A549 (cell line): ENCODE measurements at regions not wholly inside any gene's neighbourhood (a gene's known extent, or its start where the extent isn't known, plus 50 kb on each side); places are given as distances from the start of the nearest gene placed in this dataset.

ENCODE experiments used
- ATAC-seq, 2 experiments: fragments of 200-7000 bp in 1 of 2; fragments of >200 bp in 1 of 2; cut with Nextera tagmentation in 1 of 2; cut with Tn5 transposase in 1 of 2; 3 replicates each; pipeline versions ENCODE4 v1.8.0 to v1.9.1; 2018 to 2020; ENCODE audit warnings: mild to moderate bottlenecking in 1 of 2, moderate library complexity in 1 of 2
- CTCF ChIA-PET: fragments of 300-600 bp; sonication (Branson Sonifier 250); formaldehyde crosslinking; extraction: SDS; loops from one replicate; lab custom pipeline; 2021; ENCODE audit warnings: antibody characterized with exemption, inconsistent platforms; lab: Yijun Ruan, JAX
- POLR2A ChIA-PET: fragments of 350-600 bp; formaldehyde crosslinking; extraction: SDS; loops from one replicate; lab custom pipeline; 2021; ENCODE audit warnings: antibody characterized with exemption, inconsistent platforms; lab: Yijun Ruan, JAX
- DNase-seq, 2 experiments: peaks; one replicate each; pipeline versions ENCODE4 v3.0.0 to v3.0.0-alpha.2; 2011 to 2016; ENCODE audit warnings: low read depth in 1 of 2, low spot score in 1 of 2
- FAIRE-seq: peaks from 2 replicates; lab custom pipeline; 2011; peaks lifted over from hg19 to GRCh38; lab: Jason Lieb, UNC
- H3K27ac ChIP-seq, 2 experiments: fragments of >200 bp; sonication (Bioruptor Twin); formaldehyde crosslinking; 3 replicates each; pipeline ENCODE4 v1.5.1; 2016 to 2017
- H3K4me1 ChIP-seq: fragments of >200 bp; sonication (Bioruptor Twin); formaldehyde crosslinking; 3 replicates; pipeline ENCODE4 v1.6.1; 2016
- H3K4me2 ChIP-seq: fragments of >200 bp; sonication (Bioruptor Twin); formaldehyde crosslinking; 3 replicates; pipeline ENCODE4 v1.6.1; 2016
- H3K4me3 ChIP-seq: fragments of >200 bp; sonication (Bioruptor Twin); formaldehyde crosslinking; 3 replicates; pipeline ENCODE4 v1.5.1; 2016
- H3K9me3 ChIP-seq: fragments of >200 bp; sonication (Bioruptor Twin); formaldehyde crosslinking; 3 replicates; pipeline ENCODE4 v1.6.1; 2016
- CBX8 ChIP-seq: fragments of 200-600 bp; sonication (generic); IDR thresholded peaks from 2 replicates; pipeline ENCODE4 v1.6.1; 2016
- CEBPB ChIP-seq, 2 experiments: fragments of >200 bp in 1 of 2; sonication (Bioruptor Twin) in 1 of 2; formaldehyde crosslinking in 1 of 2; IDR thresholded peaks; 2 replicates each; pipeline ENCODE4 v1.6.1; 2012 to 2016
- EHMT2 ChIP-seq: fragments of 200-600 bp; sonication (generic); IDR thresholded peaks from 2 replicates; pipeline ENCODE4 v1.6.1; 2016; ENCODE audit warnings: antibody characterized with exemption, low read depth, mild to moderate bottlenecking, moderate library complexity
- EP300 ChIP-seq, 2 experiments: fragments of >200 bp; sonication (Bioruptor Twin); formaldehyde crosslinking; IDR thresholded peaks; 2 replicates in 1 of 2; 3 replicates in 1 of 2; pipeline ENCODE4 v1.6.1; 2016 to 2017
- FOSB ChIP-seq: fragments of 250-450 bp; sonication (Bioruptor Pico); IDR thresholded peaks from 2 replicates; pipeline ENCODE4 v1.5.0; 2020; ENCODE audit warnings: mild to moderate bottlenecking, moderate library complexity
- FOXS1 ChIP-seq: fragments of 250-450 bp; sonication (Bioruptor Pico); IDR thresholded peaks from 2 replicates; pipeline ENCODE4 v1.5.0; 2020; ENCODE audit warnings: mild to moderate bottlenecking, moderate library complexity
- GATA3 ChIP-seq: IDR thresholded peaks from 2 replicates; pipeline ENCODE4 v1.6.1; 2012; ENCODE audit warnings: borderline replicate concordance
- HDAC2 ChIP-seq: fragments of 200-600 bp; sonication (generic); IDR thresholded peaks from 2 replicates; pipeline ENCODE4 v1.6.1; 2016
- HEYL ChIP-seq: fragments of 250-450 bp; sonication (Bioruptor Pico); IDR thresholded peaks from 2 replicates; pipeline ENCODE4 v1.8.0; 2021; ENCODE audit warnings: mild to moderate bottlenecking, moderate library complexity
- HOXA7 ChIP-seq: fragments of 250-450 bp; sonication (Bioruptor Pico); IDR thresholded peaks from 2 replicates; pipeline ENCODE4 v1.5.0; 2020; ENCODE audit warnings: mild to moderate bottlenecking, moderate library complexity
- HOXB5 ChIP-seq: fragments of 250-450 bp; sonication (Bioruptor Pico); IDR thresholded peaks from 2 replicates; pipeline ENCODE4 v1.5.0; 2020; ENCODE audit warnings: mild to moderate bottlenecking, moderate library complexity
- MAZ ChIP-seq: fragments of 150-350 bp; IDR thresholded peaks from 2 replicates; pipeline ENCODE4 v1.6.1; 2014; ENCODE audit warnings: antibody characterized with exemption, low read depth, low read length, borderline replicate concordance
- MYC ChIP-seq: IDR thresholded peaks from 2 replicates; pipeline ENCODE4 v1.6.1; 2012; ENCODE audit warnings: mild to moderate bottlenecking, inconsistent platforms, low read length, improper control_type of control experiment, borderline replicate concordance
- NPAS2 ChIP-seq: fragments of 250-450 bp; sonication (Bioruptor Pico); IDR thresholded peaks from 2 replicates; pipeline ENCODE4 v1.8.0; 2022; ENCODE audit warnings: mild to moderate bottlenecking, moderate library complexity, borderline replicate concordance
- POLR2AphosphoS2 ChIP-seq: conservative IDR thresholded peaks from 2 replicates; pipeline ENCODE4 v1.6.1; 2012; ENCODE audit warnings: low read length, improper control_type of control experiment, inconsistent platforms
- RFX5 ChIP-seq: fragments of 450-650 bp; IDR thresholded peaks from 2 replicates; pipeline ENCODE4 v1.7.1; 2014; ENCODE audit warnings: antibody characterized with exemption, mild to moderate bottlenecking, moderate library complexity
- ZNF302 ChIP-seq: fragments of 250-450 bp; sonication (Bioruptor Pico); IDR thresholded peaks from 2 replicates; pipeline ENCODE4 v1.9.0; 2021; ENCODE audit warnings: inconsistent platforms, mild to moderate bottlenecking, moderate library complexity
- ZSCAN20 ChIP-seq: fragments of 250-450 bp; sonication (Bioruptor Pico); IDR thresholded peaks from 2 replicates; pipeline ENCODE4 v1.8.0; 2022; ENCODE audit warnings: mild to moderate bottlenecking, moderate library complexity
- WGBS: methylation state at CpG from one replicate; pipeline ENCODE4 v1.1.6; 2017; ENCODE audit errors: missing lambda C conversion rate; 5-methylcytosine and 5-hydroxymethylcytosine counted together
- TF ChIP-seq, protein P1 (sequence below): fragments of 250-450 bp; sonication (Bioruptor Pico); IDR thresholded peaks from 2 replicates; pipeline ENCODE4 v1.5.0; 2021; ENCODE audit warnings: mild to moderate bottlenecking, moderate library complexity, borderline replicate concordance
- TF ChIP-seq, protein P2 (sequence below): IDR thresholded peaks from 2 replicates; pipeline ENCODE4 v1.6.1; 2012; ENCODE audit warnings: low read depth, borderline replicate concordance
- TF ChIP-seq, protein P3 (sequence below): fragments of 150-350 bp; IDR thresholded peaks from 2 replicates; pipeline ENCODE4 v1.6.1; 2014; ENCODE audit warnings: low read depth, mild to moderate bottlenecking, low read length
- TF ChIP-seq, protein P4 (sequence below): fragments of >200 bp; sonication (Bioruptor Twin); formaldehyde crosslinking; IDR thresholded peaks from 3 replicates; pipeline ENCODE4 v1.6.1; 2016
- TF ChIP-seq, protein P5 (sequence below): IDR thresholded peaks from 2 replicates; pipeline ENCODE4 v1.6.1; 2012
- TF ChIP-seq, protein P6 (sequence below): fragments of 450-650 bp; IDR thresholded peaks from 2 replicates; pipeline ENCODE4 v1.6.1; 2014; ENCODE audit warnings: antibody characterized with exemption

DNA sequence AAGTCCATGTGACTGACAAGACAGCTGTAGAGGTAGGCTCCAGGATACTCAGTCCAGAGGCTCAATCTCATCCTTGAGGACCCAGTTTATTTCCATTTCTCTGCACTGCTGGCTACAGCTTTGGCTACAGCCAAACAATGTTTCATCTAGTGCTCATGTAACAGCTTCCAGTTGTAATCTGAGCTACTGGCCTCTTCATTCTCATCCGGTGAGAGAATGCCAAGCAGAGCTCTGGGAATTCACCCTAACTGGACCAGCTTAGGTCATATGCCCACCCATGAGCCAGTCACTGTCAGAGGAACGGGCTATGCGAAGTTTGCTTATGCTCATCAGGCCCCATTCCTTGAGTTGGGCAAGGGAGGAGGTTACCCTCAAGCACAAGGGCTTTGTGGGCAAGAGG, 192.9 kb downstream of the EVX1 start:
- no peak for DNase-seq
- no peak for ATAC-seq
- TF ChIP-seq NPAS2 (CRISPR knock-in tag) = no peak
- TF ChIP-seq, protein P1, sequence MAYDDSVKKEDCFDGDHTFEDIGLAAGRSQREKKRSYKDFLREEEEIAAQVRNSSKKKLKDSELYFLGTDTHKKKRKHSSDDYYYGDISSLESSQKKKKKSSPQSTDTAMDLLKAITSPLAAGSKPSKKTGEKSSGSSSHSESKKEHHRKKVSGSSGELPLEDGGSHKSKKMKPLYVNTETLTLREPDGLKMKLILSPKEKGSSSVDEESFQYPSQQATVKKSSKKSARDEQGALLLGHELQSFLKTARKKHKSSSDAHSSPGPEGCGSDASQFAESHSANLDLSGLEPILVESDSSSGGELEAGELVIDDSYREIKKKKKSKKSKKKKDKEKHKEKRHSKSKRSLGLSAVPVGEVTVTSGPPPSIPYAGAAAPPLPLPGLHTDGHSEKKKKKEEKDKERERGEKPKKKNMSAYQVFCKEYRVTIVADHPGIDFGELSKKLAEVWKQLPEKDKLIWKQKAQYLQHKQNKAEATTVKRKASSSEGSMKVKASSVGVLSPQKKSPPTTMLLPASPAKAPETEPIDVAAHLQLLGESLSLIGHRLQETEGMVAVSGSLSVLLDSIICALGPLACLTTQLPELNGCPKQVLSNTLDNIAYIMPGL (CRISPR knock-in tag) = no peak
- no peak for TF ChIP-seq HOXB5 (CRISPR knock-in tag)
- TF ChIP-seq ZSCAN20 = no peak
- TF ChIP-seq, protein P2, sequence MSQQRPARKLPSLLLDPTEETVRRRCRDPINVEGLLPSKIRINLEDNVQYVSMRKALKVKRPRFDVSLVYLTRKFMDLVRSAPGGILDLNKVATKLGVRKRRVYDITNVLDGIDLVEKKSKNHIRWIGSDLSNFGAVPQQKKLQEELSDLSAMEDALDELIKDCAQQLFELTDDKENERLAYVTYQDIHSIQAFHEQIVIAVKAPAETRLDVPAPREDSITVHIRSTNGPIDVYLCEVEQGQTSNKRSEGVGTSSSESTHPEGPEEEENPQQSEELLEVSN = no peak
- TF ChIP-seq EP300 (IDR thresholded peaks at IDR 0.05) = no peak
- TF ChIP-seq HDAC2 = no peak
- Histone ChIP-seq H3K9me3 (no peaks in the 10 kb centered on the region), H3K4me3 (no peak overlapping the region), H3K4me1 (no peaks in the 10 kb centered on the region), H3K4me2 (no peak overlapping the region), H3K27ac (no peak overlapping the region)
- WGBS = 64% methylated on average over 3 of the region's 3 CpGs
- FAIRE-seq = no peak
- ChIA-PET CTCF (interaction anchor here (0.7 kb wide), 1 partner anchor 170 kb away, joined by 4 read pairs; no protein-coding TSS in a partner anchor), POLR2A (no interaction called here)

DNA sequence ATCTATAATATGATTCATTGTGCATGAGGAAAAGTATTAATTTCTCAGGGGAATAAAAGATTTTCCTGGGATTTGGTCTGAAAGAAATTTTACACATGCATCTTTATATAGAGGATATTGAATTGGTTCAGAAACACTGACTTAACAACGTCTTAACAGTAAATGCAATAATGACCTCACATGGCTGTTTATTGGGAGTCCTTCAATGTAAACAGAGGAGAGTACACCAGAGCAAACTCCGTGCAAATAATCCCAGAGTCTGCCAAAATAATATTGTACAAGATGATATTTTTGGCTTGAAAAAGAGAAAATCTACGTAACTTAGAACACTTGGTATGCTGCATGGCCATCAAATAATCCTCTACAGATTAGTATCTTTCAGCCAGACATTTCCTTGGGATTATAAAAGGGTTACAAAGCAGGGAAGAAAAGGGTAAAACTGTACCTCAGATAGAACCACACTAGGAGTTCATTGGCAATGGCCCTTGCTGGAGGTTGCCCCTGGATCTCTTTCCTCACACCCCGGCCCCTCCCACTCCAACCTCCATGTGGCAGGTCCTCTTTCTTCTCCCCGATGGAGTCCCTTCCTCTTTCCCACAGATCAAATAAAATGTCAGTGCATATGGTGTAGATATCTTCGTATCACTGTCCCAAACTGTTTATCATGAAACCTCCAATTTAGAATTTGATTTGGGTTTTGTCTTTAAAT, 196.4 kb downstream of the EVX1 start:
- ATAC-seq (no peak), FAIRE-seq (no peak), DNase-seq (no peak)
- WGBS = 54% methylated on average over 6 of the region's 6 CpGs
- H3K4me3 ChIP-seq = no peak overlapping the region
- H3K27ac ChIP-seq = no peak overlapping the region
- no peaks in the 10 kb centered on the region for H3K9me3 ChIP-seq
- no peak for TF ChIP-seq FOXS1 (CRISPR knock-in tag)
- TF ChIP-seq GATA3 = no peak
- no peak for TF ChIP-seq EHMT2
- TF ChIP-seq EP300 (IDR thresholded peaks at IDR 0.05) = no peak
- no peak for TF ChIP-seq ZSCAN20
- TF ChIP-seq ZNF302 (CRISPR knock-in tag) = no peak
- no peak for TF ChIP-seq HOXA7 (CRISPR knock-in tag)
- no peak for TF ChIP-seq HOXB5 (CRISPR knock-in tag)
- TF ChIP-seq, protein P3, sequence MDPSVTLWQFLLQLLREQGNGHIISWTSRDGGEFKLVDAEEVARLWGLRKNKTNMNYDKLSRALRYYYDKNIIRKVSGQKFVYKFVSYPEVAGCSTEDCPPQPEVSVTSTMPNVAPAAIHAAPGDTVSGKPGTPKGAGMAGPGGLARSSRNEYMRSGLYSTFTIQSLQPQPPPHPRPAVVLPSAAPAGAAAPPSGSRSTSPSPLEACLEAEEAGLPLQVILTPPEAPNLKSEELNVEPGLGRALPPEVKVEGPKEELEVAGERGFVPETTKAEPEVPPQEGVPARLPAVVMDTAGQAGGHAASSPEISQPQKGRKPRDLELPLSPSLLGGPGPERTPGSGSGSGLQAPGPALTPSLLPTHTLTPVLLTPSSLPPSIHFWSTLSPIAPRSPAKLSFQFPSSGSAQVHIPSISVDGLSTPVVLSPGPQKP = no peak
- TF ChIP-seq FOSB (CRISPR knock-in tag) = no peak
- TF ChIP-seq, protein P4, sequence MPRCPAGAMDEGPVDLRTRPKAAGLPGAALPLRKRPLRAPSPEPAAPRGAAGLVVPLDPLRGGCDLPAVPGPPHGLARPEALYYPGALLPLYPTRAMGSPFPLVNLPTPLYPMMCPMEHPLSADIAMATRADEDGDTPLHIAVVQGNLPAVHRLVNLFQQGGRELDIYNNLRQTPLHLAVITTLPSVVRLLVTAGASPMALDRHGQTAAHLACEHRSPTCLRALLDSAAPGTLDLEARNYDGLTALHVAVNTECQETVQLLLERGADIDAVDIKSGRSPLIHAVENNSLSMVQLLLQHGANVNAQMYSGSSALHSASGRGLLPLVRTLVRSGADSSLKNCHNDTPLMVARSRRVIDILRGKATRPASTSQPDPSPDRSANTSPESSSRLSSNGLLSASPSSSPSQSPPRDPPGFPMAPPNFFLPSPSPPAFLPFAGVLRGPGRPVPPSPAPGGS = no peak
- TF ChIP-seq, protein P5, sequence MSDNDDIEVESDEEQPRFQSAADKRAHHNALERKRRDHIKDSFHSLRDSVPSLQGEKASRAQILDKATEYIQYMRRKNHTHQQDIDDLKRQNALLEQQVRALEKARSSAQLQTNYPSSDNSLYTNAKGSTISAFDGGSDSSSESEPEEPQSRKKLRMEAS = no peak
- TF ChIP-seq, protein P6, sequence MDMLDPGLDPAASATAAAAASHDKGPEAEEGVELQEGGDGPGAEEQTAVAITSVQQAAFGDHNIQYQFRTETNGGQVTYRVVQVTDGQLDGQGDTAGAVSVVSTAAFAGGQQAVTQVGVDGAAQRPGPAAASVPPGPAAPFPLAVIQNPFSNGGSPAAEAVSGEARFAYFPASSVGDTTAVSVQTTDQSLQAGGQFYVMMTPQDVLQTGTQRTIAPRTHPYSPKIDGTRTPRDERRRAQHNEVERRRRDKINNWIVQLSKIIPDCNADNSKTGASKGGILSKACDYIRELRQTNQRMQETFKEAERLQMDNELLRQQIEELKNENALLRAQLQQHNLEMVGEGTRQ = no peak
- no peak for TF ChIP-seq CBX8
- no peak for TF ChIP-seq CEBPB (IDR thresholded peaks at IDR 0.05)
- TF ChIP-seq POLR2AphosphoS2 = no peak
- TF ChIP-seq MAZ = no peak
- TF ChIP-seq HEYL (CRISPR knock-in tag) = no peak
- no peak for TF ChIP-seq RFX5
- no peak for TF ChIP-seq MYC
- no peak overlapping the region for H3K4me2 ChIP-seq
- H3K4me1 ChIP-seq = 0 out of 3 replicates have a peak, but pooled peaks cover 7% of the 10 kb centered on the region
- CTCF ChIA-PET = no interaction called here
- POLR2A ChIA-PET = no interaction called here
